Kasumi-1 (cell line): ENCODE measurements at regions not wholly inside any gene's neighbourhood (a gene's known extent, or its start where the extent isn't known, plus 50 kb on each side); places are given as distances from the start of the nearest gene placed in this dataset.

ENCODE experiments used
- DNase-seq, 2 experiments: peaks; one replicate each; lab custom pipeline; 2025; lab: John Stamatoyannopoulos, UW

GRCh38 chr15:60095711-60096110 is 91.6 kb downstream of the FOXB1 start:
- no peak for DNase-seq

- no peak for DNase-seq
Measured at GRCh38 chr15:60096157-60096556, 92.0 kb downstream of the FOXB1 start.

- no peak for DNase-seq
Measured at GRCh38 chr15:60101416-60101815, 97.3 kb downstream of the FOXB1 start.

- DNase-seq: no peak
Measured at GRCh38 chr15:60102748-60103147, 98.6 kb downstream of the FOXB1 start.

GRCh38 chr15:60110909-60111308 is 106.8 kb downstream of the FOXB1 start:
- no peak for DNase-seq

GRCh38 chr15:60115579-60116380 is 111.7 kb downstream of the FOXB1 start:
- DNase-seq: peak in 1 of 2 experiments; percentile 29

- DNase-seq: no peak
Measured at GRCh38 chr15:60116456-60117089, 112.5 kb downstream of the FOXB1 start.

GRCh38 chr15:60118146-60118545 is 114.0 kb downstream of the FOXB1 start:
- DNase-seq: no peak

GRCh38 chr15:60118626-60119025 is 114.5 kb downstream of the FOXB1 start:
- no peak for DNase-seq

- no peak for DNase-seq
Measured at GRCh38 chr15:60119101-60119500, 115.0 kb downstream of the FOXB1 start.

- no peak for DNase-seq
Measured at GRCh38 chr15:60120100-60120499, 116.0 kb downstream of the FOXB1 start.

GRCh38 chr15:60121845-60122244 is 117.7 kb downstream of the FOXB1 start:
- DNase-seq: no peak

GRCh38 chr15:60122691-60123090 is 118.6 kb downstream of the FOXB1 start:
- no peak for DNase-seq

- DNase-seq: no peak
Measured at GRCh38 chr15:60124460-60125070, 120.5 kb downstream of the FOXB1 start.

GRCh38 chr15:60125334-60125733 is 121.2 kb downstream of the FOXB1 start:
- DNase-seq: no peak

GRCh38 chr15:60126200-60126599 is 122.1 kb downstream of the FOXB1 start:
- DNase-seq: no peak

GRCh38 chr15:60126661-60127060 is 122.5 kb downstream of the FOXB1 start:
- DNase-seq: no peak

GRCh38 chr15:60128000-60128376 is 123.9 kb downstream of the FOXB1 start:
- no peak for DNase-seq

- no peak for DNase-seq
Measured at GRCh38 chr15:60128710-60129109, 124.6 kb downstream of the FOXB1 start.

GRCh38 chr15:60130398-60130797 is 126.3 kb downstream of the FOXB1 start:
- DNase-seq: no peak

GRCh38 chr15:60130821-60131220 is 126.7 kb downstream of the FOXB1 start:
- no peak for DNase-seq

GRCh38 chr15:60134609-60135008 is 130.5 kb downstream of the FOXB1 start:
- DNase-seq: peak in 1 of 2 experiments; percentile 5

- no peak for DNase-seq
Measured at GRCh38 chr15:60135961-60136360, 131.8 kb downstream of the FOXB1 start.
